ENCODE measurements at regions not wholly inside any gene's neighbourhood (a gene's known extent, or its start where the extent isn't known, plus 50 kb on each side); places are given as distances from the start of the nearest gene placed in this dataset.

DNA sequence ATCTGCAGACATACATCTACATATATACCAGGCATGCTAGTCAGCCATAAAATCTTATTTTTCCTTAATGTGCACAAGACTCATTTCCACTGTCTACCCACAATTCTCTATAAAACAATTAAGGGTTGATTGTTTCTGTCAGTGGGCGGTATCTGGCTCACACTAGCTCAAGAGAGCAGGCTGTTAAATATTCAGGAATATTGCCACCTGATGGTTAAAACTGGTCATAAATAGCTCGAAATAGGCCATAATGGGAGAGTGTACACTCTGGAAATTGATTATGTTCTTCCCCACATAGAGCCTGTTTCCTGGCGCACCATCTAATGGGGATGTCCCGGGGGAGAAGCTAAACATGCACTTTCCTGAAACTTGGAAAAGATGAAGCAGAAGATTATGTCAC, 620.6 kb upstream of the ANKRD30A start:
- TF ChIP-seq, protein P1, sequence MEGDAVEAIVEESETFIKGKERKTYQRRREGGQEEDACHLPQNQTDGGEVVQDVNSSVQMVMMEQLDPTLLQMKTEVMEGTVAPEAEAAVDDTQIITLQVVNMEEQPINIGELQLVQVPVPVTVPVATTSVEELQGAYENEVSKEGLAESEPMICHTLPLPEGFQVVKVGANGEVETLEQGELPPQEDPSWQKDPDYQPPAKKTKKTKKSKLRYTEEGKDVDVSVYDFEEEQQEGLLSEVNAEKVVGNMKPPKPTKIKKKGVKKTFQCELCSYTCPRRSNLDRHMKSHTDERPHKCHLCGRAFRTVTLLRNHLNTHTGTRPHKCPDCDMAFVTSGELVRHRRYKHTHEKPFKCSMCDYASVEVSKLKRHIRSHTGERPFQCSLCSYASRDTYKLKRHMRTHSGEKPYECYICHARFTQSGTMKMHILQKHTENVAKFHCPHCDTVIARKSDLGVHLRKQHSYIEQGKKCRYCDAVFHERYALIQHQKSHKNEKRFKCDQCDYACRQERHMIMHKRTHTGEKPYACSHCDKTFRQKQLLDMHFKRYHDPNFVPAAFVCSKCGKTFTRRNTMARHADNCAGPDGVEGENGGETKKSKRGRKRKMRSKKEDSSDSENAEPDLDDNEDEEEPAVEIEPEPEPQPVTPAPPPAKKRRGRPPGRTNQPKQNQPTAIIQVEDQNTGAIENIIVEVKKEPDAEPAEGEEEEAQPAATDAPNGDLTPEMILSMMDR (conservative IDR thresholded peaks at IDR 0.05): no peak
- Mint-ChIP-seq H3K4me3 (no peak overlapping the region), H3K4me1 (no peaks in the 10 kb centered on the region), H3K27ac (ENCODE audit: unreplicated experiment) (no peak overlapping the region), H3K36me3 (ENCODE audit: low read depth) (no peaks in the 10 kb centered on the region), H3K27me3 (ENCODE audit: low read depth) (no peaks in the 10 kb centered on the region), H3K9me3 (peaks cover 2% of the 10 kb centered on the region)
- DNase-seq (ENCODE audit: low read depth, low spot score): no peak

DNA sequence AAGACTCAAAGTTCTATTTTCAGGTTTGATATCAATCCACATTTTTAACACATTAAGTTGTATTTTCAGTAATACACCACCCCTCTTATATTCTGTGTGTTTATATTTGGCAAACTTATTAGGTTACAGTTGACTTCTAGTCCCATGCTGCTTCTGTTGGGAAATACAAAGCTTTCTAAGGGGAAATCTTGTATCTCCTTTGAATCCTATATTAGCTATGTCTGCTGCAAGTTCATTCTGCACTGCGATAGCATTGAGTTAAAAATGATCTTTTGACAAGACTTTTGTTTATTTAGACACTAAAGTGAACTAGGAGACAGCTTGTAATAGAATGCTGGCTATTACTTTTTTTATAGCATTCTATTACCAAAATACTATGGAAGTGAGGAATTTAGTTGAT, 625.1 kb upstream of the ANKRD30A start:
- no peaks in the 10 kb centered on the region for H3K4me1 Mint-ChIP-seq

DNA sequence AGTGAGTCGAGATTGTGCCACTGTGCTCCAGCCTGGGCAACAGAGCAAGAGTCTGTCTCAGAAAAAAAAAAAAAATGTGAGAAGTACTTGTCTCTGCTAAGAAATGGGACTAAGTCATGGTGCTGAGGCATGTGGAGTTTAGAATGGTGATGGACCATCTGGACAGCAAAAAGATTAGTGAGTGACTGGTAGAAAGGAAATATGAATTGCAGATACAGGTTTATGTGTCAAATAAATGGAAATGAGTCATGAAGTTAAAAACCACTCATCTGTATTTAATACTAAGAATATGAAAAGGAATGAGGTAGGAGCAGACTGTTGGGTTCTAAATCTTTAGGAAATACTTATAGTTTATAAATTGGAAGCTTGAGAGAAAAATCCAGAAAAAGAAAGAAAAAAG, 625.7 kb upstream of the ANKRD30A start:
- Mint-ChIP-seq H3K9me3 (peaks cover 2% of the 10 kb centered on the region), H3K27ac (ENCODE audit: unreplicated experiment) (no peak overlapping the region), H3K27me3 (ENCODE audit: low read depth) (no peaks in the 10 kb centered on the region)

More for the DNA sequence above, 625.1 kb upstream of the ANKRD30A start:
- DNase-seq (ENCODE audit: low read depth, low spot score): no peak
- Mint-ChIP-seq H3K27me3 (ENCODE audit: low read depth) (no peaks in the 10 kb centered on the region), H3K4me3 (no peak overlapping the region), H3K9me3 (peaks cover 2% of the 10 kb centered on the region), H3K36me3 (ENCODE audit: low read depth) (no peaks in the 10 kb centered on the region), H3K27ac (ENCODE audit: unreplicated experiment) (no peak overlapping the region)
- TF ChIP-seq, protein P1 (conservative IDR thresholded peaks at IDR 0.05): no peak

DNA sequence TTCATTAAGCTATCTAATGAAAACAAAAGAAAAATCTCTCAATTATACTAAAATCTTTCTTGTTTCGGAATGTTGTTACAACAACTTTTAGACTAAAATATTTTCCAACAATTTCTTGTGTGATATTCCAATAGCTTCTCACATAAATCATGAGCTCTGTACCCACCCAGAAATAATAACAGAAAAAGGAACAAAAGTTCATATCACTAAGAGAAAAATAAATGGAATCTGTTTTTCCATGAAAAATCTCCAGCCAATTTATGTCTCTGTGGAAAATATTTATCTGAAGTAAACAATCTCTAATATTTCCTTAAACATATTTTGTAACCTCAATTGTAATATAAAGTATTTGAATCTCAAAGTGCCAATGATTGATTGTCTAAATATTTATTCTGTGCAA, 628.6 kb upstream of the ANKRD30A start:
- DNase-seq (ENCODE audit: low read depth, low spot score): no peak
- Mint-ChIP-seq H3K27me3 (ENCODE audit: low read depth) (no peaks in the 10 kb centered on the region), H3K9me3 (no peaks in the 10 kb centered on the region), H3K27ac (ENCODE audit: unreplicated experiment) (no peak overlapping the region), H3K4me3 (no peak overlapping the region), H3K36me3 (ENCODE audit: low read depth) (no peaks in the 10 kb centered on the region), H3K4me1 (no peaks in the 10 kb centered on the region)
- TF ChIP-seq, protein P1 (conservative IDR thresholded peaks at IDR 0.05): no peak

More for the DNA sequence above, 625.7 kb upstream of the ANKRD30A start:
- H3K4me1 Mint-ChIP-seq: no peaks in the 10 kb centered on the region
- no peaks in the 10 kb centered on the region for H3K36me3 Mint-ChIP-seq (ENCODE audit: low read depth)
- H3K4me3 Mint-ChIP-seq: no peak overlapping the region
- TF ChIP-seq, protein P1 (conservative IDR thresholded peaks at IDR 0.05): no peak
- DNase-seq (ENCODE audit: low read depth, low spot score): no peak

DNA sequence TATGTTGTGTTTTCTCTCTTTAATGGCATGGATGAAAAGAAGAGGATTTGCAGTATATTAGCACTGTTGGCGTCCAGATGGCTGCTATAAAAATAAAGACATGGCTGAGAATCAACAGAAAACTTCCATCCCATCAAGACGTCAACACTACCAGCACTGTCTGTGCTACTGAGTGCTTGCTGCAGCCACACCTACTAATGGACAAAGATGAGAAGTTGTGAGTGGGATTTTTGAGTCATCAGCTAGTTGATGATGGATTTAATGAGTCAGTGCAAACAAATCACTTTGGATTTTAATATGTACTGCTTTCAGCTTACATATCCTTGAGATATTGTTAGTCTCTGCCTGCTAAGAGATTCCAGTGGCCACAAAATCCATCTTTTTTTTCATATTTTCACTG, 631.0 kb upstream of the ANKRD30A start:
- no peaks in the 10 kb centered on the region for H3K9me3 Mint-ChIP-seq
- no peaks in the 10 kb centered on the region for H3K27me3 Mint-ChIP-seq (ENCODE audit: low read depth)
- no peak overlapping the region for H3K27ac Mint-ChIP-seq (ENCODE audit: unreplicated experiment)
- no peak overlapping the region for H3K4me3 Mint-ChIP-seq
- H3K36me3 Mint-ChIP-seq (ENCODE audit: low read depth): no peaks in the 10 kb centered on the region
- no peak for DNase-seq (ENCODE audit: low read depth, low spot score)
- TF ChIP-seq, protein P1 (conservative IDR thresholded peaks at IDR 0.05): no peak
- H3K4me1 Mint-ChIP-seq: peaks cover 10% of the 10 kb centered on the region

DNA sequence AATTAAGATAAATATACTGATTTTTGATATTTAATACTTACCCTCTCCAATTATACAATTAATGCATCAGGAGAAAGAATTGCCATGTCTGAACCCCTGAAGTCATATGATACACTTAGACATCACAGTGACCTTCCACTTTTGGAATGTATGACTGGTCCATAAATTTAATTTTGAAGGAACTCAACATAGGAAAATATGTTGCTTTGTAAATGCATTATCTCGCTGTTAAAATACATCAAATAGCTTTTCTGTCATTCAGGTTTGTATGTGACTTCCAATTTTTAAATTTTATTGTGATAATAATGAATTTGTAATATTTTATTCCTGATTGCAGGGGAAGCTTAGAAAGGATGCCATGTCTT, 631.9 kb upstream of the ANKRD30A start:
- no peak for DNase-seq (ENCODE audit: low read depth, low spot score)
- peaks cover 10% of the 10 kb centered on the region for H3K4me1 Mint-ChIP-seq
- no peak overlapping the region for H3K27ac Mint-ChIP-seq (ENCODE audit: unreplicated experiment)
- no peaks in the 10 kb centered on the region for H3K27me3 Mint-ChIP-seq (ENCODE audit: low read depth)
- TF ChIP-seq, protein P1 (conservative IDR thresholded peaks at IDR 0.05): no peak
- H3K4me3 Mint-ChIP-seq: no peak overlapping the region
- H3K9me3 Mint-ChIP-seq: no peaks in the 10 kb centered on the region
- H3K36me3 Mint-ChIP-seq (ENCODE audit: low read depth): no peaks in the 10 kb centered on the region

Measured in neural crest cell (in vitro differentiated cells).